ENCODE measurements at regions not wholly inside any gene's neighbourhood (a gene's known extent, or its start where the extent isn't known, plus 50 kb on each side); places are given as distances from the start of the nearest gene placed in this dataset.

DNA sequence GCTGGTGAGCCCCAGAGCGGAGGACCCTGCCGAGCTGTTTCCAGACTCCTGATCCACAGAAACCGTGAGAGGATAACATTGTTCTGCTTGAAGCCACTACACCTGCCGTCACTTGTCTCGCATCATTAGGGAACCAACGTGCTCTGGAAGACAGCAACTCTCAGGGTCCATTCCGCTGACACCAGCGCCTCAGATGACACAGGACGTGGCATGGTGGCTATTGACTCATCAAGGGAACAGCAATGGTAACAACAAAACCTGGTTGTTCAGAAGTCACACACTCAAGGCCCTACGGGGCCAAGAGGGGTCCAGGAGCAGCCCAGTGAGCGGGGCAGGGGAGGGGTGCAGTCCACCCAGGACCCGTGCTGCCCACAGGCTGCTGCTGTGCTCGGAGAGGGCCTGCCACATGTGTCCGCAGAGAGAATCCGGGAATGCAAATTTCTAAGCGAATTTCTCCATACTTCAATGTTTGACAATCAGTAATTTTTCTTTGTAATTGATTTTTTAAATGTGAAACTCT is 110.4 kb downstream of the TTLL2 start:
- TF ChIP-seq CTCF (IDR thresholded peaks at IDR 0.05) (no peak), POLR2A (IDR thresholded peaks at IDR 0.05) (no peak)

All from tibial nerve (tissue), 3 donors.